HuH-7 (cell line): ENCODE measurements at regions not wholly inside any gene's neighbourhood (a gene's known extent, or its start where the extent isn't known, plus 50 kb on each side); places are given as distances from the start of the nearest gene placed in this dataset.

ENCODE experiments used
- DNase-seq: peaks from one replicate; pipeline ENCODE4 v3.0.0; 2011; ENCODE audit warnings: low spot score

DNA sequence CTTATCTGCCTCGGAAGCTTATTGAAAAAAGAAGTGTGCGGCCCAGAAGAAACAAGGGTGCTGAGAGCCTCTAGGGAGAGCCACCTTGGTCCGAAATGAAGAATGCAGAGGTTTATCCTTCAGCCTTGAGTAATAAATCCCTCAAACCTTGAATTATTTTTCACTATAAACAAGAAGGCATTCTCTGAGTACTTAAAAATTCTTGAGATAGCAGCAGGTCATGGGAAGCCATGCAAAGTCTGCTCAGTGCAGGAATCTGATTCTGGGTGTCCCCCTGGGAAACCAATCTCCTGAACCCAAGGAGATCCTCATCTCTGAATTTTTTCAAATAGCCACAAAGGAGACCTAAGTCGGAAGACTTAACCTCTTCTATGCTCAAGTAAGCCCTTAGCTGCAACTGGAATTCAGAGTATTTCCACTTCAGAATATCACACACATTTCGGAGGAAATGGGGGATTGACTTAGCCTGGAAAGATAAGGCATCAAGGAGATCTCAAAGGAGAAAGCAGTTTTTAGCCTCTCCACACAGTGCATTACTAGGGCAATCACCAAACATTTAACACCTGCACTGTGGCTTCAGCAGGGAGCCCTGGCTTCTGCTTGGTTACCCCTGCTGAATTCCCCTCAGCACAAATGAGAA lies 365.0 kb downstream of the ETS1 start:
- no peak for DNase-seq

- DNase-seq: no peak
Observed at GRCh38 chr11:128219731-128220120, 367.6 kb downstream of the ETS1 start.

- DNase-seq: no peak
Observed at GRCh38 chr11:128216198-128216597, 371.2 kb downstream of the ETS1 start.

DNA sequence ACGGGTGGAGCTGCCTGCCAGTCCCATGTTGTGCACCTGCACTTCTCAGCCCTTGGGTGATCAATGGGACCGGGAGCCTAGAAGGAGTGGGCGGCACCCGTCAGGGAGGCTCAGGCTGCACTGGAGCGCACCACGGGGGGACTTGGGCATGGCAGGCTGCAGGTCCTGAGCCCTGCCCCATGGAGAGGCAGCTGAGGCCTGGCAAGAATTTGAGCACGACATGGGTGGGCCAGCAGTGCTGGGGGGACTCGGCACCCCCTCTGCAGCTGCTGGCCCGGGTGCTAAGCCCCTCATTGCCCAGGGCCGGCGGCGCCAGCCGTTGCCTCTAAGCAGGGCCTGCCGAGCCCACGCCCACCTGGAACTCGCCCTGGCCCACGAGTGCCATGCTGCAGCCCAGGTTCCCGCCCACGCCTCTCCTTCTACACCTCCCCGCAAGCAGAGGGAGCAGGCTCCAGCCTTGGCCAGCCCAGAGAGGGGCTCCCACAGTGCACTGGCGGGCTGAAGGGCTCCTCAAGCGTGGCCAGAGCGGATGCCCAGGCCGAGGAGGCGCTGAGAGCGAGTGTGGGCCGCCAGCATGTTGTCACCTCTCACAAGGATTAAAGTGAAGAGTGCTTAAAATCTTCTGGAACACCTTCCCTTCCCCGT lies 372.0 kb downstream of the ETS1 start:
- DNase-seq: no peak

DNA sequence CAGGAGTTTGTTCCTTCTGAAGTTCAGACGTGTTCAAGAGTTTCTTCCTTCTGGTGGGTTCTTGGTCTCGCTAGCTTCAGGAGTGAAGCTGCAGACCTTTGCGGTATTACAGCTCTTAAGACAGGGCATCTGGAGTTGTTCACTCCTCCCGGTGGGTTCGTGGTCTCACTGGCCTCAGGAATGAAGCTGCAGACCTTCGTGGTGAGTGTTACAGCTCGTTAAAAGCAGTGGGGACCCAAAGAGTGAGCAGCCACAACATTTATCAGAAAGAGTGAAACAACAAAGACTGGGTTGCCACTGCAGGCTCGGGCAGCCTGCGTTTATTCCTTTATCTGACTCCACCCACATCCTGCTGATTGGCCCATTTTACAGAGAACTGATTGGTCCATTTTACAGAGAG lies 373.1 kb downstream of the ETS1 start:
- DNase-seq: no peak

GRCh38 chr11:128213461-128213860 lies 373.9 kb downstream of the ETS1 start:
- no peak for DNase-seq

GRCh38 chr11:128212324-128212723 lies 375.0 kb downstream of the ETS1 start:
- DNase-seq: no peak

- DNase-seq: no peak
Observed at GRCh38 chr11:128210148-128210940, 377.0 kb downstream of the ETS1 start.

- no peak for DNase-seq
Observed at GRCh38 chr11:128209138-128209435, 378.3 kb downstream of the ETS1 start.

GRCh38 chr11:128208329-128209137 lies 378.8 kb downstream of the ETS1 start:
- no peak for DNase-seq

- DNase-seq: no peak
Observed at GRCh38 chr11:128207861-128208321, 379.5 kb downstream of the ETS1 start.

GRCh38 chr11:128206461-128206860 lies 380.9 kb downstream of the ETS1 start:
- no peak for DNase-seq

DNA sequence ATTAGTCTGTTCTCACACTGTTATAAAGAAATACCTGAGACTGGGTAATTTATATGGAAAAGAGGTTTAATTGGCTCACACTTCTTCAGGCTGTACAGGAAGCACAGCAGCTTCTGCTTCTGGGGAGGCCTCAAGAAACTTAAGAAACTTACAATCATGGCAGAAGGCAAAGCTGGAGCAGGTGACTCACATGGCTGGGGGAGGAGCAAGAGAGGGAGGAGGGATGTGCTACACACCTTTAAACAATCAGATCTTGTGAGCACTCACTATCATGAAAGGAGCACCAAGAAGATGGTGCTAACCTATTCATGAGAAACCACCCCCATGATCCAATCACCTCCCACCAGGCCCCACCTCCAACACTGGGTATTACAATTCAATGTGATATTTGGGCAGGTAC lies 381.6 kb downstream of the ETS1 start:
- DNase-seq: no peak

- no peak for DNase-seq
Observed at GRCh38 chr11:128204898-128205297, 382.5 kb downstream of the ETS1 start.

DNA sequence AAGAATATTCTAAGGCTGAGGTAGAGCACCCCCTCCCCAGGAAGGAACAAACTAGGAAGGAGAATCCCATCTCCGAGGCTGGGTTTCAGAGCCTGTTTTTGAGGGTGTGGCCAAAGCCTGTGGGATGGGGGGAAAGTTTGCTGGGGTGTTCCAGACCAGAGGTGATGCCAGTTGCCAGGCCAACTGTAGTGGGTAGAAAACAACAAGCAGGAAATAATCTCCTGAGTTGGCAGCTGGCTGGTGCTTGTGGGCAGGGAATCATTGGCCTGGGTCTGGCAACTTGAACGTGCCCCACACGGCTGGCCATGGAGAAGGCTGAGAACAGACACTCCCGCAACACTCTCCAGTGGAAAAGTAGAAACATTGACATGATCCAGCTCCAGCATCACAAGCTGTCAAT lies 385.6 kb downstream of the ETS1 start:
- DNase-seq: no peak

DNA sequence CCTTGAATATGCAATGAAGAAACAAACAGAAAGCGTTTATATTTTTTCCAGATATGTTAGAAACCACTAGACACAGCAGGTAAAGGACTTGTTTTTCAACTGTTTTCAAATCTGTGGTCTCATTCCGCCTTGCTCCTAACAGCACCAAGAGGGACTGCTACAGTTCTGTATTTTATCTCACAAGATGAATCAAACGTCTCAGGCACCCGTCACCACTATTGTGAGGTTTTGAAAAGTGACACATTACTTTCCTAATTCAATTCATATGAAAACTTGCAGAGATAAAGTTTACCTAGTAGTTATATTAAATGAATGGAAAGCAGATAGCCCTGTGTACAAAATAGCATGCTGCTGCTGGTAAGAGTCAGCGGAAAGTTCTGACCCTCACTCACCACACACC lies 386.3 kb downstream of the ETS1 start:
- no peak for DNase-seq

- DNase-seq: no peak
Observed at GRCh38 chr11:128200467-128200866, 386.9 kb downstream of the ETS1 start.

GRCh38 chr11:128198216-128198772 lies 389.1 kb downstream of the ETS1 start:
- no peak for DNase-seq

DNA sequence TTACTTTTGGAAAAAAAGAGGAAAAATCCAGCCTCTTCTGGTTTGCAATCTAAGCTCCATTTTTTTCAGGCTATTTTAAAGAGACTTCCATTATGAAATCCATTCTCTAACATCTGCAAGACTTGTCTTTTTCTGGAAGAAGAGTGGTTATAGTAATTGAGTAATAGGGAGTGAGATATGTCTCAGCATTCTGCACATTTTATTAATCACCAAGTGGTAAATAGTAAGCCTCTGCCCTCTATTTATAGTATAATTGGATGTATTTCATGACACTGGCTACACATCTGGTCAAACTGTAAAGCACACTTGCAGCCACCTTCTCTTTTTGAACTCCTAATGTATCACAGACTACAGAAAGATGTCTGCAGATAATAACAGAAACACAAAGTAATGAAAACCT lies 391.1 kb downstream of the ETS1 start:
- no peak for DNase-seq

- DNase-seq: no peak
Observed at GRCh38 chr11:128195756-128196155, 391.6 kb downstream of the ETS1 start.

- no peak for DNase-seq
Observed at GRCh38 chr11:128195057-128195751, 392.2 kb downstream of the ETS1 start.

DNA sequence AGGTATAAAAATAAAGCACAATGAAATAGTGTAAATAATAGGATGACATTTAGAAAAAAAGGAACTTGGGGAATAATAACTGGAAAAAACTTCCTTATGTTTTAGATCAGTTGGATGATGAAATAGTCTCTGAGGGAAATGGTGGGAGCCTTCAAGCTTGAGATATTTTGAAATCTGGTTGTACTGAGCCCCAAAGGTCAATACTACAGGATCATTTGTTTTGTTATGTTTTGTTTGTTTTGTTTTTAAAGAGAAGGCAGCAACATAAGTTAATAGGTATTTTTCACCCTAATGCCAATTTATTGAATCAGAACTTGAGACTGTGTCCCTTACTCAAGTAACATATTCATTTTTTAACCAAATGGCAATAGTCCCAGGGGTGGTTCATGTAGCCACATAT lies 393.1 kb downstream of the ETS1 start:
- DNase-seq: no peak
